Neural progenitor cell (in vitro differentiated cells): ENCODE measurements at regions not wholly inside any gene's neighbourhood (a gene's known extent, or its start where the extent isn't known, plus 50 kb on each side); places are given as distances from the start of the nearest gene placed in this dataset.

Experiments used
- DNase-seq: peaks from one replicate; pipeline ENCODE4 v3.0.0-alpha.2; 2016; ENCODE audit warnings: low spot score
- H2AFZ ChIP-seq: fragments of 200-600 bp; sonication (generic); replicated peaks from 2 replicates; pipeline ENCODE4 v1.6.1; 2016; ENCODE audit warnings: antibody characterized with exemption
- H3F3A ChIP-seq: fragments of 200-600 bp; sonication (generic); 2 replicates; pipeline ENCODE4 v1.6.1; 2016; ENCODE audit warnings: antibody characterized with exemption, low read depth
- H3K27ac ChIP-seq: fragments of 200-600 bp; sonication (generic); 2 replicates; pipeline ENCODE4 v1.5.1; 2016; ENCODE audit warnings: mild to moderate bottlenecking
- H3K27me3 ChIP-seq: fragments of 200-600 bp; sonication (generic); 2 replicates; pipeline ENCODE4 v1.6.1; 2016; ENCODE audit warnings: mild to moderate bottlenecking, moderate library complexity
- H3K36me3 ChIP-seq: fragments of 200-600 bp; sonication (generic); 2 replicates; pipeline ENCODE4 v1.5.1; 2016
- H3K4me1 ChIP-seq: fragments of 200-600 bp; sonication (generic); 2 replicates; pipeline ENCODE4 v1.6.1; 2016; ENCODE audit warnings: mixed run types
- H3K4me2 ChIP-seq: fragments of 200-600 bp; sonication (generic); 2 replicates; pipeline ENCODE4 v1.6.1; 2016
- H3K4me3 ChIP-seq: fragments of 200-600 bp; sonication (generic); 2 replicates; pipeline ENCODE4 v1.5.1; 2016
- H3K79me2 ChIP-seq: fragments of 200-600 bp; sonication (generic); 2 replicates; pipeline ENCODE4 v1.6.1; 2016; ENCODE audit warnings: low read depth
- H3K9ac ChIP-seq: fragments of 200-600 bp; sonication (generic); 2 replicates; pipeline ENCODE4 v1.6.1; 2016
- H3K9me3 ChIP-seq: fragments of 200-600 bp; sonication (generic); 2 replicates; pipeline ENCODE4 v1.5.1; 2016; ENCODE audit warnings: low read depth
- H4K20me1 ChIP-seq: fragments of 200-600 bp; sonication (generic); 2 replicates; pipeline ENCODE4 v1.6.1; 2016; ENCODE audit warnings: low read depth
- H3K27ac Mint-ChIP-seq: 3 replicates; pipeline ENCODE4 v1.8.0; 2021; ENCODE audit warnings: mixed read lengths
- H3K27me3 Mint-ChIP-seq: 2 replicates; pipeline ENCODE4 v1.8.0; 2022; ENCODE audit warnings: low read depth, mild to moderate bottlenecking, inconsistent platforms, moderate library complexity, mixed read lengths; ENCODE audit not compliant: insufficient read depth
- H3K36me3 Mint-ChIP-seq: 3 replicates; pipeline ENCODE4 v1.8.0; 2021; ENCODE audit warnings: mixed read lengths
- H3K4me1 Mint-ChIP-seq: 3 replicates; pipeline ENCODE4 v1.8.0; 2021; ENCODE audit warnings: mixed read lengths
- H3K4me3 Mint-ChIP-seq: 3 replicates; pipeline ENCODE4 v1.8.0; 2021; ENCODE audit warnings: mild to moderate bottlenecking, moderate library complexity, mixed read lengths
- H3K9me3 Mint-ChIP-seq: 3 replicates; pipeline ENCODE4 v1.8.0; 2020; ENCODE audit warnings: mixed read lengths
- CTCF ChIP-seq: fragments of 200-600 bp; sonication (generic); IDR thresholded peaks from 2 replicates; pipeline ENCODE4 v1.5.1; 2017; ENCODE audit warnings: antibody characterized with exemption, mild to moderate bottlenecking
- EZH2 ChIP-seq: fragments of 200-600 bp; sonication (generic); IDR thresholded peaks from 2 replicates; pipeline ENCODE4 v1.6.1; 2017; ENCODE audit warnings: antibody characterized with exemption, mild to moderate bottlenecking, moderate library complexity
- EZH2phosphoT487 ChIP-seq: fragments of 200-600 bp; sonication (generic); IDR thresholded peaks from 2 replicates; pipeline ENCODE4 v1.6.1; 2017; ENCODE audit warnings: antibody characterized with exemption

GRCh38 chr4:123524958-123525628 lies 128.5 kb downstream of the SPRY1 start:
- Histone ChIP-seq H4K20me1 (no peaks in the 10 kb centered on the region), H3K9me3 (no peaks in the 10 kb centered on the region), H3K27me3 (no peaks in the 10 kb centered on the region), H3K4me1 (peaks cover 11% of the 10 kb centered on the region), H3K9ac (no peak overlapping the region), H2AFZ (no peak overlapping the region), H3F3A (no peaks in the 10 kb centered on the region), H3K27ac (no peak overlapping the region), H3K4me3 (no peak overlapping the region), H3K36me3 (no peaks in the 10 kb centered on the region), H3K79me2 (no peaks in the 10 kb centered on the region), H3K4me2 (no peak overlapping the region)
- TF ChIP-seq EZH2phosphoT487 (no peak), CTCF (no peak), EZH2 (no peak)
- Mint-ChIP-seq H3K27ac (no peak overlapping the region), H3K36me3 (peaks cover 3% of the 10 kb centered on the region), H3K27me3 (peaks cover 4% of the 10 kb centered on the region), H3K4me3 (no peak overlapping the region), H3K4me1 (peaks cover 21% of the 10 kb centered on the region), H3K9me3 (peaks cover 10% of the 10 kb centered on the region)
- no peak for DNase-seq

- H3K9me3 ChIP-seq: no peaks in the 10 kb centered on the region
- no peaks in the 10 kb centered on the region for H3K27me3 ChIP-seq
- H3K9ac ChIP-seq: no peak overlapping the region
- H3K79me2 ChIP-seq: no peaks in the 10 kb centered on the region
- H2AFZ ChIP-seq: no peak overlapping the region
- Mint-ChIP-seq H3K4me1 (peaks cover 21% of the 10 kb centered on the region), H3K27me3 (peaks cover 2% of the 10 kb centered on the region), H3K27ac (peak overlapping the region; percentile 3), H3K9me3 (peaks cover 11% of the 10 kb centered on the region), H3K4me3 (no peak overlapping the region), H3K36me3 (peaks cover 5% of the 10 kb centered on the region)
- TF ChIP-seq EZH2: no peak
- TF ChIP-seq EZH2phosphoT487: no peak
- no peak for TF ChIP-seq CTCF
- no peaks in the 10 kb centered on the region for H3K36me3 ChIP-seq
- no peak overlapping the region for H3K4me3 ChIP-seq
- H3K4me2 ChIP-seq: no peak overlapping the region
- no peak overlapping the region for H3K27ac ChIP-seq
- H3F3A ChIP-seq: no peaks in the 10 kb centered on the region
- no peaks in the 10 kb centered on the region for H4K20me1 ChIP-seq
- DNase-seq: no peak
- peaks cover 11% of the 10 kb centered on the region for H3K4me1 ChIP-seq
Measured at GRCh38 chr4:123526511-123526910, 129.9 kb downstream of the SPRY1 start.

GRCh38 chr4:123528501-123529277 lies 132.1 kb downstream of the SPRY1 start:
- H3K27me3 Mint-ChIP-seq: no peaks in the 10 kb centered on the region
- no peak overlapping the region for H3K27ac ChIP-seq
- TF ChIP-seq EZH2phosphoT487 (no peak), EZH2 (no peak), CTCF (no peak)
- peaks cover 10% of the 10 kb centered on the region for H3K4me1 Mint-ChIP-seq
- no peak overlapping the region for H3K4me3 ChIP-seq
- no peak overlapping the region for H3K9ac ChIP-seq
- H3K36me3 Mint-ChIP-seq: peaks cover 5% of the 10 kb centered on the region
- no peak overlapping the region for H3K4me2 ChIP-seq
- DNase-seq: no peak
- no peaks in the 10 kb centered on the region for H4K20me1 ChIP-seq
- no peak overlapping the region for H2AFZ ChIP-seq
- peaks cover 4% of the 10 kb centered on the region for H3K4me1 ChIP-seq
- no peak overlapping the region for H3K4me3 Mint-ChIP-seq
- peaks cover 25% of the 10 kb centered on the region for H3K9me3 Mint-ChIP-seq
- no peaks in the 10 kb centered on the region for H3K9me3 ChIP-seq
- no peaks in the 10 kb centered on the region for H3K36me3 ChIP-seq
- H3K79me2 ChIP-seq: no peaks in the 10 kb centered on the region
- H3F3A ChIP-seq: no peaks in the 10 kb centered on the region
- H3K27me3 ChIP-seq: no peaks in the 10 kb centered on the region
- no peak overlapping the region for H3K27ac Mint-ChIP-seq
